B cell (primary cell): ENCODE measurements at regions not wholly inside any gene's neighbourhood (a gene's known extent, or its start where the extent isn't known, plus 50 kb on each side); places are given as distances from the start of the nearest gene placed in this dataset.

Experiments
- CTCF ChIP-seq: fragments of 200-600 bp; IDR thresholded peaks from one replicate; pipeline ENCODE4 v1.8.0; 2022; ENCODE audit warnings: antibody characterized with exemption, mild to moderate bottlenecking
- EZH2 ChIP-seq: IDR thresholded peaks from 2 replicates; pipeline ENCODE4 v1.6.1; 2012; ENCODE audit warnings: borderline replicate concordance, low read depth, mild to moderate bottlenecking, moderate library complexity, low read length; ENCODE audit not compliant: insufficient read depth, poor library complexity, severe bottlenecking

GRCh38 chr18:64888956-64889355 is 740.1 kb upstream of the LINC00305 start:
- TF ChIP-seq CTCF (no peak), EZH2 (no peak)
